ENCODE measurements at regions not wholly inside any gene's neighbourhood (a gene's known extent, or its start where the extent isn't known, plus 50 kb on each side); places are given as distances from the start of the nearest gene placed in this dataset.

DNA sequence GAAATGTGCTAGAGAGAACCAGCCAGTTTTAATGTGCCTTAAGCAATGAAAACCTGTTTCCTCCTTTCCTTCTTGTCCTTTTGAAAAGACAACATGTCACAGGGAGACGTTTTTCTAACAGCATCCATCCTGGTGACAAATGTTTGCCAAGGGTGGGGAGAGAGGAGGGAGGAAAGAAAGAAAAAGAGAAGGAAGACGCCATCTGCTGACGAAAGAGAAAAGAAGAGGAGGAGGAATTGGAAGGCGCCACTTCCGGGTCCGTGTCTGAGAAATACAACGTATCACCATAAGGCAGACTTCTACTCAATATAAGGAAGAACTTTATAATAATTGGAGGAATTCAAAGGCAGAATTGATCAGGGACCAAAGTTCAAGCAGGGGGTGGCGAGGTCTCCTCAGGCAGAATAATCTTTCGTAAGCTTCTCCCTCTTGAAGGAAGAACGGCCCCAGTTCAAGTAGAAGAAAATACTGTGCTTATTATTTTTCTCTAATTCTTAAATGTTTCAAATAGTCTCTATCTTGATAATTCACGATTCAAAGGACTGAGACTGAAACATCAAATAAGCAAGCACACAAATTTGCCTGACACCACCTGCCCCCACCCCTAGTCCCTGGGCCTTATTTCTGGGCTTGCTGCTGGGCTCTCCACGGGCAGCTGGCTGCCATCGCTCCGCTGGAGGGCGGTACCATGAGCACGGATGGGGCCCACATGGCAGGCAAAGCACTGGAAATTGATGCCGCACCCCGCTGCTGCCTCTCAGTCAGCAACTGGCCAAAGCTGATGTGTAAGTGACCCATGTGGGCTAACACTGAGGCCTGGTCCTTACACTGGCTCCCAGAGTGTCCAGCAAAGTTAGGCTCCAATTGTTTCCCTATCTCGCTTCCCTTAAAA, 273.7 kb upstream of the KLF14 start:
- no peaks in the 10 kb centered on the region for H3K36me3 ChIP-seq
- peaks cover 66 to 85% of the 10 kb centered on the region in 2 donors for H3K4me1 ChIP-seq
- H3K4me3 ChIP-seq: no peak overlapping the region
- H3K27me3 ChIP-seq: no peaks in the 10 kb centered on the region
- H3K27ac ChIP-seq: peak overlapping the region; percentile 51 to 78 (median 66)
- intact Hi-C loops (cut with DNase I; ENCODE audit: low total_unique reads) (no loop called here), in situ Hi-C loops (cut with MboI; ENCODE audit: low sequenced_read_pairs in 4 of 4) (no loop called here)
- DNase-seq (no peak), ATAC-seq (no peak)
- no peaks in the 10 kb centered on the region for H3K9me3 ChIP-seq
- TF ChIP-seq POLR2A (IDR thresholded peaks at IDR 0.05): no peak
- TF ChIP-seq, protein P1, sequence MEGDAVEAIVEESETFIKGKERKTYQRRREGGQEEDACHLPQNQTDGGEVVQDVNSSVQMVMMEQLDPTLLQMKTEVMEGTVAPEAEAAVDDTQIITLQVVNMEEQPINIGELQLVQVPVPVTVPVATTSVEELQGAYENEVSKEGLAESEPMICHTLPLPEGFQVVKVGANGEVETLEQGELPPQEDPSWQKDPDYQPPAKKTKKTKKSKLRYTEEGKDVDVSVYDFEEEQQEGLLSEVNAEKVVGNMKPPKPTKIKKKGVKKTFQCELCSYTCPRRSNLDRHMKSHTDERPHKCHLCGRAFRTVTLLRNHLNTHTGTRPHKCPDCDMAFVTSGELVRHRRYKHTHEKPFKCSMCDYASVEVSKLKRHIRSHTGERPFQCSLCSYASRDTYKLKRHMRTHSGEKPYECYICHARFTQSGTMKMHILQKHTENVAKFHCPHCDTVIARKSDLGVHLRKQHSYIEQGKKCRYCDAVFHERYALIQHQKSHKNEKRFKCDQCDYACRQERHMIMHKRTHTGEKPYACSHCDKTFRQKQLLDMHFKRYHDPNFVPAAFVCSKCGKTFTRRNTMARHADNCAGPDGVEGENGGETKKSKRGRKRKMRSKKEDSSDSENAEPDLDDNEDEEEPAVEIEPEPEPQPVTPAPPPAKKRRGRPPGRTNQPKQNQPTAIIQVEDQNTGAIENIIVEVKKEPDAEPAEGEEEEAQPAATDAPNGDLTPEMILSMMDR (IDR thresholded peaks at IDR 0.05 in 4 of 5, conservative IDR thresholded peaks at IDR 0.05 in 1 of 5): peak in 2 of 5 experiments; percentile 10 to 42

DNA sequence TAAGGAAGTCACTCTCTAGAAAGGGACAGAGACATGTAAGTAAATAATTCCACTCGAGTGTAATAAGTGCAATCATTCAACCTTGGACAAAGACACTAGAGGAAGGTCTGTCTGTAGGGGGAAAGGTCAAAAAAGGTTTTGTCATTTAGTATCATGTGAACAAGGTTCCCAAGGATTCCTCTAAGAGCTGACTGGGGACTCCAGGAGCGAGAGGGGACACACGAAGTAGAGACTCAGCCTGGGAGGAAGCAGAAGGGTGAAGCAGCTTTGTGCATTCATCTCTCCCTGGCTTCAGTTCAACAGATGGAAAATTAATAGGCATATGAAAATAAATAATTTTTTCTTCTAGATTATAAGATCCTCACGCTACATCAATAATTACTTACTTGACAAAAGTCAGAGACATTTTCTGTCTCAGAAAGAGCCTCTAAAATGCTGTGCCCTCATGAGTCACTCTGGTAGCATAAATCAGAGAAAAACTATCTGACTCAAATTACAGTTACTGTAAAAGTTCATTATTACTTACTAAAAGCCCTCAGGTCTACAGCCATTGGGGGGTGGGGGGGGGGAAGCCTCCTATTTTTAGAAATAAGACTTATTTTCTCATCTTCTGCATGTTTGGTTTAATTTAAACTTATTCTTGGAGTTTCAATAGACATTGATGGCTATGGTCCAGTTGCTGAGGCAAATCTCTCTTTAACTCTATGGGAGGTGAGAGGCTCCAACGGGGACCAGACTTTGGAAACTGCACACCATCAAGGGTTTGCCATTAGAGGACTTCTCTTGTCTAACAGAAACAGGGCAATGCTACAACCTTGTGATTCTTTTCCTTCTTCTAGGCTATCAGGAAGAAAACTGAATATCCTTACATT, 275.1 kb upstream of the KLF14 start:
- intact Hi-C loops (cut with DNase I; ENCODE audit: low total_unique reads): no loop called here
- ATAC-seq (no peak), DNase-seq (no peak)
- no peaks in the 10 kb centered on the region for H3K27me3 ChIP-seq
- H3K4me1 ChIP-seq: peaks cover 80 to 91% of the 10 kb centered on the region in 2 donors
- H3K27ac ChIP-seq: peak overlapping the region; percentile 51 to 78 (median 66)
- H3K4me3 ChIP-seq: no peak overlapping the region
- in situ Hi-C loops (cut with MboI; ENCODE audit: low sequenced_read_pairs in 4 of 4): no loop called here
- no peak for TF ChIP-seq POLR2A (IDR thresholded peaks at IDR 0.05)
- TF ChIP-seq, protein P1 (IDR thresholded peaks at IDR 0.05 in 4 of 5, conservative IDR thresholded peaks at IDR 0.05 in 1 of 5): no peak
- H3K9me3 ChIP-seq: no peaks in the 10 kb centered on the region
- H3K36me3 ChIP-seq: no peaks in the 10 kb centered on the region

DNA sequence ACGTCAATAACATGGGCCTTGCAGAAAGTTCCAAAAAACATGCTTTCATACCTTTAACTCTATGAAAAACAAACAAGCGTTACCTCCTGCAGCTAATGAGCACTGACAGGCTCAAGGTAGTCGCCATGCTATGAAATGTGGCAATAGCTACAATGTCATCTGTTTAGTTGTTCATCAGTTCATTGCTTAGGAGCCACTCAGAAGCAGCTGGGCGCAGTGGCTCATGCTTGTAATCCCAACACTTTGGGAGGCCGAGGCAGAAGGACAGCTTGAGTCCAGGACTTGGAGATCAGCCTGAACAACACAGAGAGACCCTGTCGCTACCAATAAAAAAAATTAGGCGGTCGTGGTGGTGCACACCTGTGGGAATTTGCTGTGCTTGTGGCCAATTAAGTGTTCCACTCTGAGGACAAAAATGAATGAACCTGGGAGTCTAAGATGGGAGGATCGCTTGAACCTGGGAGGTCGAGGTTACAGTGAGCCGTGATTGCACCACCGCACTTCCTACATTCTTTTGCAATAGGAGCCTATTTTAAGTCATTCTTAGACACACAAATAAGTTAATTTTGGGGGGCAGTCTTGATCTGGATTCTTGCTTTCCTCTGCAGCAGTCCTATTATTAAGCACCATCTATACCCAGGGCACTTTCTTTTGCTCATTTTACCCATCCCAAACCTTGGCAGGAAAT, 276.2 kb upstream of the KLF14 start:
- ATAC-seq (peak in 1 of 2 donors; percentile 19), DNase-seq (no peak)
- H3K27me3 ChIP-seq: no peaks in the 10 kb centered on the region
- intact Hi-C loops (cut with DNase I; ENCODE audit: low total_unique reads) (loop anchor here (5.0 kb wide), 1 partner anchor 97 kb away; no protein-coding TSS in a partner anchor), in situ Hi-C loops (cut with MboI; ENCODE audit: low sequenced_read_pairs in 4 of 4) (no loop called here)
- TF ChIP-seq POLR2A (IDR thresholded peaks at IDR 0.05): no peak
- TF ChIP-seq, protein P1 (IDR thresholded peaks at IDR 0.05 in 4 of 5, conservative IDR thresholded peaks at IDR 0.05 in 1 of 5): no peak
- H3K36me3 ChIP-seq: no peaks in the 10 kb centered on the region
- H3K9me3 ChIP-seq: no peaks in the 10 kb centered on the region
- H3K4me3 ChIP-seq: no peak overlapping the region
- peaks cover 84 to 94% of the 10 kb centered on the region in 2 donors for H3K4me1 ChIP-seq
- H3K27ac ChIP-seq: peak overlapping the region; percentile 68 to 78 (median 75)

DNA sequence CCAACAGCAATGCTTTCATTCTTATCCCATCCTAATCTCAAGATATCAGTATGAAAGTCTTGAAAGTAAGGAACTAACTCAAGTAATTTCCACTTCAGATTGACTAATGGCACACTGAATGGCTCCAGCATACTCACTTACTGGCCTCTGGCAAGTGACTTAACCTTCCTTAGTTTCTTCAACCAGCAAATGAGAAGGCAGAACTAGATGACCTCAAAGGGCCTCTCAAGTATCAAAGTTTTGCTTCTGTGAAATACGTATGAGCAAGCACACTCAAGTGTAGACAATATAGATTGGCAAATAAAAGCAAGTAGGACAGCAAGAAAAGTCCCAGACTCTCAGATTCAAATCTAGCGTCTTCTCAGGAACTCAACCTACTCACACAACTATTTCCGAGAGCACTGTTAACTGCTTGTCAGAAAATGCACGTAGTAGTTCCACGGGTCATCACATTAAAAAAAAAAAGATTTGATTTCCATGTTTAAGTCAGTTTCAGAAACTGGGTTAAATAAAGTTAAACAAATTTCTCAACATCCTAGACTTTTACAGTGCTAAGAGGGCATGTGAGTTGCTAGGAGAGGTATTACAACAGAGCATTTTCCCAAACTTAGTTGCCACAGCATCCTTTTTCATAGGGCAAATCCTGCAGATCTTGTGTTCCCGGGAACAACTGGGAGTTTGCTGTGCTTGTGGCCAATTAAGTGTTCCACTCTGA, 276.9 kb upstream of the KLF14 start:
- Histone ChIP-seq H3K4me3 (no peak overlapping the region), H3K9me3 (no peaks in the 10 kb centered on the region), H3K27me3 (no peaks in the 10 kb centered on the region), H3K36me3 (no peaks in the 10 kb centered on the region), H3K4me1 (peaks cover 90 to 96% of the 10 kb centered on the region in 2 donors), H3K27ac (peak overlapping the region; percentile 68 to 78 (median 75))
- DNase-seq (no peak), ATAC-seq (peak in 1 of 2 donors; percentile 21)
- in situ Hi-C loops (cut with MboI; ENCODE audit: low sequenced_read_pairs in 4 of 4): no loop called here
- no peak for TF ChIP-seq POLR2A (IDR thresholded peaks at IDR 0.05)
- TF ChIP-seq, protein P1 (IDR thresholded peaks at IDR 0.05 in 4 of 5, conservative IDR thresholded peaks at IDR 0.05 in 1 of 5): no peak
- intact Hi-C loops (cut with DNase I; ENCODE audit: low total_unique reads): loop anchor here (5.0 kb wide), 1 partner anchor 96 kb away; no protein-coding TSS in a partner anchor

All from gastrocnemius medialis (tissue), 4 donors.